ENCODE measurements at regions not wholly inside any gene's neighbourhood (a gene's known extent, or its start where the extent isn't known, plus 50 kb on each side); places are given as distances from the start of the nearest gene placed in this dataset.

GRCh38 chr20:1831606-1832005, 63.6 kb upstream of the SIRPA start:
- H3K9me3 Mint-ChIP-seq: no peaks in the 10 kb centered on the region
- DNase-seq (no peak), ATAC-seq (ENCODE audit: low read depth) (no peak)
- H3K27ac Mint-ChIP-seq: no peak overlapping the region
- POLR2A ChIA-PET: no interaction called here
- H3K27me3 Mint-ChIP-seq: peaks cover 6% of the 10 kb centered on the region
- no peak overlapping the region for H3K4me3 Mint-ChIP-seq
- no peaks in the 10 kb centered on the region for H3K36me3 Mint-ChIP-seq
- no peaks in the 10 kb centered on the region for H3K4me1 Mint-ChIP-seq

- no peaks in the 10 kb centered on the region for H3K36me3 Mint-ChIP-seq
Observed at GRCh38 chr20:1831096-1831495, 64.1 kb upstream of the SIRPA start.

GRCh38 chr20:1830240-1830639, 65.0 kb upstream of the SIRPA start:
- no peak for DNase-seq
- no peak overlapping the region for H3K27ac Mint-ChIP-seq
- ATAC-seq (ENCODE audit: low read depth): no peak
- no peaks in the 10 kb centered on the region for H3K4me1 Mint-ChIP-seq
- no peaks in the 10 kb centered on the region for H3K9me3 Mint-ChIP-seq
- no peak overlapping the region for H3K4me3 Mint-ChIP-seq
- no peaks in the 10 kb centered on the region for H3K36me3 Mint-ChIP-seq
- POLR2A ChIA-PET: no interaction called here
- peaks cover 7% of the 10 kb centered on the region for H3K27me3 Mint-ChIP-seq

More at GRCh38 chr20:1831096-1831495, 64.1 kb upstream of the SIRPA start:
- no peak for DNase-seq
- no peaks in the 10 kb centered on the region for H3K9me3 Mint-ChIP-seq
- H3K4me1 Mint-ChIP-seq: no peaks in the 10 kb centered on the region
- POLR2A ChIA-PET: no interaction called here
- no peak overlapping the region for H3K4me3 Mint-ChIP-seq
- H3K27me3 Mint-ChIP-seq: peaks cover 4% of the 10 kb centered on the region
- ATAC-seq (ENCODE audit: low read depth): no peak
- H3K27ac Mint-ChIP-seq: no peak overlapping the region

- Mint-ChIP-seq H3K27me3 (peaks cover 7% of the 10 kb centered on the region), H3K4me1 (no peaks in the 10 kb centered on the region), H3K4me3 (no peak overlapping the region), H3K36me3 (no peaks in the 10 kb centered on the region), H3K9me3 (no peaks in the 10 kb centered on the region), H3K27ac (no peak overlapping the region)
- DNase-seq (no peak), ATAC-seq (ENCODE audit: low read depth) (no peak)
- POLR2A ChIA-PET: no interaction called here
Observed at GRCh38 chr20:1829531-1829930, 65.7 kb upstream of the SIRPA start.

- no peaks in the 10 kb centered on the region for H3K4me1 Mint-ChIP-seq
- H3K36me3 Mint-ChIP-seq: no peaks in the 10 kb centered on the region
- POLR2A ChIA-PET: no interaction called here
- H3K4me3 Mint-ChIP-seq: no peak overlapping the region
- H3K27me3 Mint-ChIP-seq: peaks cover 7% of the 10 kb centered on the region
- peaks cover 4% of the 10 kb centered on the region for H3K9me3 Mint-ChIP-seq
- no peak for ATAC-seq (ENCODE audit: low read depth)
- H3K27ac Mint-ChIP-seq: no peak overlapping the region
- no peak for DNase-seq
Observed at GRCh38 chr20:1828786-1829131, 66.4 kb upstream of the SIRPA start.

GRCh38 chr20:1827974-1828785, 67.0 kb upstream of the SIRPA start:
- Mint-ChIP-seq H3K4me3 (no peak overlapping the region), H3K9me3 (peaks cover 6% of the 10 kb centered on the region), H3K36me3 (no peaks in the 10 kb centered on the region), H3K27ac (no peak overlapping the region), H3K27me3 (peaks cover 7% of the 10 kb centered on the region), H3K4me1 (no peaks in the 10 kb centered on the region)
- DNase-seq (no peak), ATAC-seq (ENCODE audit: low read depth) (no peak)
- POLR2A ChIA-PET: no interaction called here

- Mint-ChIP-seq H3K9me3 (peaks cover 8% of the 10 kb centered on the region), H3K27ac (no peak overlapping the region), H3K4me1 (no peaks in the 10 kb centered on the region), H3K36me3 (no peaks in the 10 kb centered on the region), H3K27me3 (peaks cover 7% of the 10 kb centered on the region), H3K4me3 (no peak overlapping the region)
- ATAC-seq (ENCODE audit: low read depth) (no peak), DNase-seq (no peak)
- POLR2A ChIA-PET: no interaction called here
Observed at GRCh38 chr20:1827510-1827973, 67.7 kb upstream of the SIRPA start.

GRCh38 chr20:1825938-1826445, 69.2 kb upstream of the SIRPA start:
- POLR2A ChIA-PET: no interaction called here
- no peak overlapping the region for H3K27ac Mint-ChIP-seq
- H3K9me3 Mint-ChIP-seq: peaks cover 18% of the 10 kb centered on the region
- no peak for DNase-seq
- no peak overlapping the region for H3K4me3 Mint-ChIP-seq
- H3K4me1 Mint-ChIP-seq: no peaks in the 10 kb centered on the region
- peaks cover 2% of the 10 kb centered on the region for H3K36me3 Mint-ChIP-seq
- ATAC-seq (ENCODE audit: low read depth): no peak
- H3K27me3 Mint-ChIP-seq: peaks cover 15% of the 10 kb centered on the region

GRCh38 chr20:1825507-1825906, 69.7 kb upstream of the SIRPA start:
- ATAC-seq (ENCODE audit: low read depth): no peak
- POLR2A ChIA-PET: no interaction called here
- no peak overlapping the region for H3K4me3 Mint-ChIP-seq
- peaks cover 18% of the 10 kb centered on the region for H3K9me3 Mint-ChIP-seq
- H3K36me3 Mint-ChIP-seq: peaks cover 2% of the 10 kb centered on the region
- no peak overlapping the region for H3K27ac Mint-ChIP-seq
- H3K27me3 Mint-ChIP-seq: peaks cover 15% of the 10 kb centered on the region
- H3K4me1 Mint-ChIP-seq: no peaks in the 10 kb centered on the region
- no peak for DNase-seq

- peaks cover 18% of the 10 kb centered on the region for H3K9me3 Mint-ChIP-seq
- peaks cover 15% of the 10 kb centered on the region for H3K27me3 Mint-ChIP-seq
- DNase-seq: no peak
- POLR2A ChIA-PET: no interaction called here
- H3K36me3 Mint-ChIP-seq: peaks cover 2% of the 10 kb centered on the region
- H3K4me1 Mint-ChIP-seq: peaks cover 4% of the 10 kb centered on the region
- H3K4me3 Mint-ChIP-seq: no peak overlapping the region
- H3K27ac Mint-ChIP-seq: no peak overlapping the region
- no peak for ATAC-seq (ENCODE audit: low read depth)
Observed at GRCh38 chr20:1824834-1825233, 70.4 kb upstream of the SIRPA start.

GRCh38 chr20:1824181-1824580, 71.0 kb upstream of the SIRPA start:
- DNase-seq: no peak
- ATAC-seq (ENCODE audit: low read depth): no peak
- peaks cover 4% of the 10 kb centered on the region for H3K4me1 Mint-ChIP-seq
- peaks cover 21% of the 10 kb centered on the region for H3K27me3 Mint-ChIP-seq
- H3K4me3 Mint-ChIP-seq: no peak overlapping the region
- POLR2A ChIA-PET: no interaction called here
- H3K36me3 Mint-ChIP-seq: peaks cover 2% of the 10 kb centered on the region
- peaks cover 18% of the 10 kb centered on the region for H3K9me3 Mint-ChIP-seq
- H3K27ac Mint-ChIP-seq: no peak overlapping the region

GRCh38 chr20:1823450-1823844, 71.8 kb upstream of the SIRPA start:
- ATAC-seq (ENCODE audit: low read depth): no peak
- Mint-ChIP-seq H3K9me3 (peaks cover 18% of the 10 kb centered on the region), H3K36me3 (peaks cover 2% of the 10 kb centered on the region), H3K27me3 (peaks cover 28% of the 10 kb centered on the region), H3K4me1 (peaks cover 4% of the 10 kb centered on the region), H3K4me3 (no peak overlapping the region), H3K27ac (no peak overlapping the region)
- POLR2A ChIA-PET: no interaction called here
- no peak for DNase-seq

GRCh38 chr20:1822564-1823449, 72.4 kb upstream of the SIRPA start:
- Mint-ChIP-seq H3K4me3 (no peak overlapping the region), H3K9me3 (peaks cover 18% of the 10 kb centered on the region), H3K36me3 (peaks cover 2% of the 10 kb centered on the region), H3K27me3 (peaks cover 35% of the 10 kb centered on the region), H3K4me1 (peaks cover 6% of the 10 kb centered on the region), H3K27ac (no peak overlapping the region)
- DNase-seq (no peak), ATAC-seq (ENCODE audit: low read depth) (no peak)
- POLR2A ChIA-PET: no interaction called here
